ENCODE measurements at regions not wholly inside any gene's neighbourhood (a gene's known extent, or its start where the extent isn't known, plus 50 kb on each side); places are given as distances from the start of the nearest gene placed in this dataset.
"Not testable (repeated sequence)": the region's sequence is repeated elsewhere in the genome, so short reads cannot be mapped to it uniquely, and the experiment has no call there.

GRCh38 chr2:198909525-198910267 is 548.0 kb downstream of the SATB2 start:
- no peak for DNase-seq

DNA sequence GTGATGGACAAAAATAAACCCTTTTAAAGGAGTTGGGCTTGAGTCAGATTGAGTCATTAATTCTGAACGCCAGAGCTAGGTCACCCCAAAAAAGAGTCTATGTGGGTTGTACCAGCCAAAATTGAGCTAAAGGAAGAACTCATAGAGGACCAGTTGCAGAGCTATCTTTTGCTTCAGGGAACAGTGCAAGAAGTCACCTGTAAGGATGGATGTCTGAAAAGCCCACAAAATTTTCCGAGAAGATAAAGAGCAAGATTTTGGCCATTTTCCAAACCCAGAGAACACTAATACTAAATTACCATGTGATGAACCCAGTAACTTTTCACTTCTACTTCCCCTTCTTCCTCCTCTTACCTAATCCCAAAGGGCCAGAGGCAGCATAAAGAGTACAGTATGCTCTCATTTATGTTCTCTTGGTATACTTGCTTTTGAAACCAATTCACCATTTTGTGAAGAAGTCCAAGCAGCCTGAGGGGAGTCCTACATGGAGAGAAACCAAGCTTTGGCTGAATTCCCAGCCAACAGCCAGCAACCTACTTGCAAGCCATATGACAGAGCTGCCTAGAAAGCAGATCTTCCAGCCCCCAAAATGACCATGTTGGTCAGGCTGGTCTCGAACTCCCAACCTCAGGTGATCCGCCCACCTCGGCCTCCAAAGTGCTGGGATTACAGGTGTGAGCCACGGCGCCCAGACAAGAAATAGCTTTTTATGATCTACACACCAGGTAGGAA is 551.7 kb downstream of the SATB2 start:
- no peak for DNase-seq

GRCh38 chr2:198901894-198902293 is 555.8 kb downstream of the SATB2 start:
- DNase-seq = no peak

- no peak for DNase-seq
These were observed 557.6 kb downstream of the SATB2 start for GRCh38 chr2:198900141-198900540.

DNA sequence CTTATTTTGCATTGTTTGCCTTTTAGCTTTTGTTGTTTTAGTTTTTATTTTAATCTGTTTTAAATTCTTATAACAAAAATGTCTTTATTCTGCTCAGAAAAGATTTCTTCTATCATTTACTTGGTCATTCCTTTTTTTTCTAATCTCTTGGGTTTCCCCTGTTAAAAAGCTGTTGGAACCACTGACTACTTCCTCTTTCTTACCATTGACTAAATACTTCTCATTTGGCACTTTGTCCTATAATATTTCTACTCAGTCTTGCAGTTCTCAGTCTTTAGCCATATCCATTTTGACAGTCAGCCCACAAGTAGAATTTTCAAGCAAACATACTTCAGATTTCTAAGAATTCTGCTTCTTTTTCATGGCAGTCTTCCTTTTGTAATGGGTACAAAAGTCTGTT is 567.2 kb downstream of the SATB2 start:
- DNase-seq = no peak

GRCh38 chr2:198883604-198884003 is 574.1 kb downstream of the SATB2 start:
- no peak for DNase-seq

- DNase-seq = no peak
These were observed 576.8 kb downstream of the SATB2 start for GRCh38 chr2:198880986-198881385.

DNA sequence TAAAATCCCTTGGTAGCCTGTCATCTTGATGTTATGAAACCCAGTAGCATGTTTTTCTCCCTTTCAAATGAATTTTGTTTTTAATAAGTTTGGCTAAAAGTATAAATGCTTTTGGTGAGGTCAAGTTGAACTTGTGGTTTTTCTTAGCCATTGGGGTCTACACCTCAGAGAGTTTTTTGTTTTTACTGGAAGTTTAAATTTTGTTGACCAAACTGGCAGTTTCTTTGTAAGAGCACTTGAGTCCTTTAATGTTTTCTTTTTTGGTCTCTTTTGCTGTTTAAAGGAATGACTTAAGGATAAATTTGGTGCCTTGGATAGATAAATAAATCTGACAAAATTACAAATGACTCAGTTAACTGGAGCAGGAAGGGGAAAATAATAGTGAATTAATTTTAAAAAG is 577.3 kb downstream of the SATB2 start:
- no peak for DNase-seq

GRCh38 chr2:198874472-198874858 is 583.3 kb downstream of the SATB2 start:
- DNase-seq = no peak

DNA sequence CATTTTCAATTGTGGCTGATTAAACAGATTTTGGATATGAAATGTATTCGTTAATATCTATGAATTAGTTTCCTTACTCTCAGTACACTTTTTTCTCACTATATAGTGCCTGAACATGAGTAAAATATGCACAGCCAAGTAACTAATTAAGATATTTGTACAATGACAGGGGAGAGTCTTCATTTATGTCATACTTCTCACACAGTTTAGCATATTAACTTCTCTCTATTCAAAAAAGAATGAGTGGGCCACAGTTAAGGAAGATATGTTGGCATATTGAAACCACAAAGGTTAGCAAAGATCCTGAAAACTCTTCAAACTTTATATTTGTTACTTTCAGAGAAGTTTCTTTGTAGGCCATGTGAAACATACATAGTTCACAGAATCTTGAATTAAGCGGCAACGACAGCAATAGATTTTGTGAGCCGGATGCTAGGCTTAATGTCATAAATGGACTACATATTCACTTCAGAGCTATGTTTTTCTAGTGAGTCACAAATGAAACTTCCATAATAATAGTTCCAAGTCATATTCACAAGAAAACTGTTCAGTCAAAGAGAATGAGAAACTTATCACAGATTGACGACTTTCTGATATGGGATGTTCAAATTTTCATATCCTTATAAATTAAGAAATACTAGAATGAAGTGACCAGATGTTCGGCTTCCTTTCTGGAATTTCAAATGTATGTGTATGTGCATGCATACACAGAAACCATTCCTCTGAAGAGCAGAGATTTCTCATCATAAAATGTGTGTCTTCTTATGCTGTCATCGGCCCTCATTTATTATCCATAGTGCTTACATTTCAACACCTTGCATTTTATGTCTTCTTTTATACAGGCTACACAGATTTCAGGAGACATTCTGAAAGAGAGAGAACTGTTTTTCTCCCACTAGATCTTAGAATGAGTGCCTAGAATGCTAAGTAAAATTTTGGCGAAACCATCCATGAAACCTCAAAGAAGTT is 584.0 kb downstream of the SATB2 start:
- no peak for DNase-seq

- DNase-seq = no peak
These were observed 594.1 kb downstream of the SATB2 start for GRCh38 chr2:198863655-198864054.

DNA sequence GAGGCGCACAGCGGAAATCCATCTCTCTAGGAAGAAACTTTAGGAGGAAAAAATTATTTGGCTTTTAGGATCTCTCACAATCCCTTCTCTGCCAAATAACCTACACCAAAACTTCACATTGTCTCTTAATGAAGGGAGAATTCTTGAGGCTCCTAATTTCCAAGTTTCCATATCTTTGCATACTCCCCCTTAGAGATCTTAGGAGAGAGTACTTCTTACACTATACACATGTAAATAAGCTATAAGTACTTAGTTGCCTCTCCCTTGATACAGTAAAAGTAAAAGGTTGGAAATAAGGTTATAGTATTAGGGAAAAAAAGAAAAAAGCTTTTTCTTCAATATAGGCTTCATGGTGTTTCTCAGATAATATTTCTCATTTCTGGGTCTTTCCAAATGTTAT is 596.7 kb downstream of the SATB2 start:
- DNase-seq = no peak

DNA sequence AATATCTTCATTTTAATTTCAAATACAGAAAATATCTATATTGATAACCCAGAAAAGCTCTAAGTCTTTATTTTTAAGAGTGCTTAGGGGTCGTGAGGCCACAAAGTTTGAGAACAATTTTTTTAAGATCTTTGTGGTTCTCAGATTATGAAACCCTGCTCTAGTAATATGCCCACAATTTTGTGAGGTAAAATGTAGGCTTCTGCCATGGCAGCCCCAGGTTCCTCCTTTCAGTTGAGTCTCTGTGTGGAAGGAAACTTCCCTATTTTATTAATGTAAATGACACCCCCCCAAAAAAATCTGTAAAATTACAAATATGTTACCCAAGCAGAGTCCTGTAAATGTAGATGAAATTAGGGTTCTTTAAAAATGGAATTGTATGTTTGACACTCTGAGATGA is 600.5 kb downstream of the SATB2 start:
- DNase-seq = no peak

- not testable (repeated sequence) for DNase-seq
These were observed 602.0 kb downstream of the SATB2 start for GRCh38 chr2:198855746-198856145.

DNA sequence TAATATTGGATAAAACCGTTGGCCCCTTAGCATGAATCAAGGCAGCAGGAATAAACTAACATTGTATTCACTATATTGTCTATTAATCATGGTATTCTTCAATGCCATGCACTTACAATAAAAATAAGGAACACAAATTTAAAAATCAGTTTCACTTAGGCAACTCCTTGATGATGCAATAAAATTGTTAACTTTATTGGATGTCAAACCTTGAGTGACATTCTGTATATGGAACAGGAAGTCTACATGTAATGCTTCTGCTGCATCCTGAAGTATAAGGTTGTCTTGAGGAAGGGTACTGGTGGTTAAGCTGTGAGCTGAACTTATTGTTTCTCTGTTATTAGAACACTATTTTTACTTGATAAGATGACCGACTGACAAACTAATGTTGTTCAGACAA is 605.5 kb downstream of the SATB2 start:
- DNase-seq = no peak

DNA sequence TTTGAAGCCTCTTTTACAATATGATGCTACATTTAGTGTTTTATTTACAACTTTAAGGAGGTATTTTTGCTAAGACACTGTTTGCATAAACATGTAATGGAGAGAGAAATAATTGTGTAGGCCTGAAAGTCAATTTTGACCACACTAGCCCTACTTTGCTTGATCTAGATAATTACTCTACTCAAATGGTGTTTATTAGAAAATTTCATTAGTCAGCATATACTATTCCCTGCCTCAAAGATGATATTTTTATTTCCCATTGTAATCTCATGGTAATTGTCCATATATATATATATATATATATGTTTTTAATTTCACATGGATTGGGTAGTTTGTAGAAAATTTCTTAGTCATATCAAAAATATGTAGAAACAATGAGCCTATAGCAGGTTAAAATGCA is 632.2 kb downstream of the SATB2 start:
- no peak for DNase-seq

- DNase-seq = no peak
These were observed 640.2 kb downstream of the SATB2 start for GRCh38 chr2:198817536-198817935.

DNA sequence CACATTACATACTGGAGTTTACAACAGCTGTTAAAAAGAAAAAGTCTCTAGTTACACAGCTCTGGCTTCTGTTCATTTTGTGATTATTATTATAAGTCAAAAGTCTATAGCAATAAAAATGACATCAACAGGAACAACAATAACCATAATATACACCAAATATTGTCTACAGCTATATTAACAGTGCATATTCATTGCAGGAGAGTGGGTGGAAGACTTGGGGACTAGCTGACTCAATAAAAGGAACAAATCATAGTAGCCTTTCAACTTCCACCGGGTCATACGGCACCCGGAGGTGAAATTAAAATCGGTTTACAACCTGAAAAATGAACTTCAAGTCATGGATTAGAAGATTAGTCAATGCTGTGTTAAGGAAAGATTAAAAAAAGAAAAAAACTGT is 642.1 kb downstream of the SATB2 start:
- DNase-seq = no peak

- no peak for DNase-seq
These were observed 646.5 kb downstream of the SATB2 start for GRCh38 chr2:198811198-198811597.

DNA sequence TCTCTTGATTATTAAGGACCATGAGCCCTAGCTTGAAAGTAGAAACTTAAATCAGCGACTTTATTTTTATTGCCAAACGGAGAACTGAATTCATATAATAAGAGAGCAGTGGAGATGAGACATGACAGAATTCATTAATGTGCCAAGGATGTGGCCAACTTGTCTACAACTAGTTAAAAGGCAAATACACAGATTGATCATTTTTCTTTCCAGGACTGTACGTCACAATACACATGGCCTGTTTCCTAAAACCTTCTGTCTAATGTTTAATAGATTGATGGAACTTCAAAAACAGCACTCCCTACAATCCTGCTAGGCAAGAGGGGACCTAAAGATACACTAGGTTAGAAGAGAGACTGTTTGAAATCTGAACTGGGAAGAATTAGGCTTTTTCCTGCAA is 647.8 kb downstream of the SATB2 start:
- DNase-seq = no peak

- no peak for DNase-seq
These were observed 650.6 kb downstream of the SATB2 start for GRCh38 chr2:198807131-198807530.

DNA sequence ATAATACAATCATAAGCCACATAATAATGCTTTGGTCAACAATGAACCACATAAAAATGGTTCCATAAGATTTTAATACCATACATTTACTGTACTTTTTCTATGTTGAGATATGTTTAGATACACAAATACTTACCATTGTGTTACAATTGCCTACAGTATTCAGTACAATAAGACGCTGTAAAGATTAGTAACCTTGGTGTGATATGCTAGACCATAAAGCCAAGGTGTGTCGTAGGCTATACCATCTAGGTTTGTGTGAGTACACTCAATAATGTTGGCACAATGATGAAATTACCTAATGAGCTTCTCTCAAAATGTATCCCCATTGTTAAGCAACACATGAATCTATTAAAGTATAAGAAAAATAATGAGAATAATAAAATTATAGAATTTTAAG is 662.3 kb downstream of the SATB2 start:
- no peak for DNase-seq

GRCh38 chr2:198791623-198792022 is 666.1 kb downstream of the SATB2 start:
- no peak for DNase-seq

DNA sequence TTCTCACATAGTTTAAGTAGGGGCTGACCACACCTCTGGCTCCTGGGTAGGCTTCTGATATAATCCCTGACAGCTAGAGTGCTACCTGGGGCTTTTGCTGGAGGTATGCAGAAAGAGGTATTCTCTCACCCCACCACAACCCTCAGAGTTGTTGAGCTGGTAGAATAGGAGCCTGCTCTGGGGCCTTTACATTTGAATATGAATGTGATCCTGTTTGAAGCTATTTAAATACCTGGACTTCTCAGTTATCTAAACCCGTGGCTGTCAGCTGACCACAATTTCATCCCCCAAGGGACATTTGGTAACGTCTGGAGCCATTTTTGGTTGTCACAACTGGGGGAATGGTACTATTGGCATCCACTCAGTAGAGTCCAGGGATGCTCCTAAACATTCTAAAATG is 669.1 kb downstream of the SATB2 start:
- no peak for DNase-seq

Data from CD4-positive, alpha-beta T cell treated with Interleukin-12 subunit alpha and Interleukin-12 subunit beta, for 1 hour (primary cell).